HG03342 (cell line): ENCODE measurements at regions not wholly inside any gene's neighbourhood (a gene's known extent, or its start where the extent isn't known, plus 50 kb on each side); places are given as distances from the start of the nearest gene placed in this dataset.
"Not testable (repeated sequence)": the region's sequence is repeated elsewhere in the genome, so short reads cannot be mapped to it uniquely, and the experiment has no call there.

Experiments used
- ATAC-seq: cut with Tn5 transposase; IDR thresholded peaks from one replicate; pipeline ENCODE4 v1.9.1; 2021; ENCODE audit warnings: mild to moderate bottlenecking, moderate library complexity; ENCODE audit not compliant: unreplicated experiment

GRCh38 chr2:12871694-12872315 lies 155.1 kb downstream of the TRIB2 start:
- no peak for ATAC-seq

- ATAC-seq = no peak
These were observed 161.0 kb downstream of the TRIB2 start for GRCh38 chr2:12877761-12878160.

GRCh38 chr2:12879649-12880048 lies 162.9 kb downstream of the TRIB2 start:
- ATAC-seq = no peak

GRCh38 chr2:12881952-12882351 lies 165.2 kb downstream of the TRIB2 start:
- no peak for ATAC-seq

- ATAC-seq = no peak
These were observed 165.7 kb downstream of the TRIB2 start for GRCh38 chr2:12882393-12882792.

- no peak for ATAC-seq
These were observed 167.2 kb downstream of the TRIB2 start for GRCh38 chr2:12883906-12884305.

- no peak for ATAC-seq
These were observed 168.1 kb downstream of the TRIB2 start for GRCh38 chr2:12884713-12885282.

- ATAC-seq = no peak
These were observed 173.3 kb downstream of the TRIB2 start for GRCh38 chr2:12890066-12890465.

- ATAC-seq = no peak
These were observed 173.8 kb downstream of the TRIB2 start for GRCh38 chr2:12890481-12890991.

- ATAC-seq = no peak
These were observed 178.3 kb downstream of the TRIB2 start for GRCh38 chr2:12895017-12895416.

- no peak for ATAC-seq
These were observed 179.7 kb downstream of the TRIB2 start for GRCh38 chr2:12896318-12896982.

- ATAC-seq = no peak
These were observed 180.4 kb downstream of the TRIB2 start for GRCh38 chr2:12897181-12897580.

- no peak for ATAC-seq
These were observed 186.5 kb downstream of the TRIB2 start for GRCh38 chr2:12903272-12903671.

- ATAC-seq = no peak
These were observed 193.7 kb downstream of the TRIB2 start for GRCh38 chr2:12910431-12910830.

- ATAC-seq = no peak
These were observed 199.1 kb downstream of the TRIB2 start for GRCh38 chr2:12915787-12916186.

GRCh38 chr2:12918138-12918834 lies 201.6 kb downstream of the TRIB2 start:
- no peak for ATAC-seq

GRCh38 chr2:12918835-12919445 lies 202.2 kb downstream of the TRIB2 start:
- ATAC-seq = no peak

- no peak for ATAC-seq
These were observed 204.6 kb downstream of the TRIB2 start for GRCh38 chr2:12921321-12921720.

GRCh38 chr2:12923907-12924610 lies 207.3 kb downstream of the TRIB2 start:
- no peak for ATAC-seq

GRCh38 chr2:12926641-12927040 lies 209.9 kb downstream of the TRIB2 start:
- ATAC-seq = not testable (repeated sequence)
